CD4-positive, alpha-beta T cell treated with Interleukin-1 beta for 1 hour (primary cell): ENCODE measurements at regions not wholly inside any gene's neighbourhood (a gene's known extent, or its start where the extent isn't known, plus 50 kb on each side); places are given as distances from the start of the nearest gene placed in this dataset.

Source experiments
- DNase-seq, 2 donors: peaks; one replicate each; pipeline ENCODE4 v3.0.0-alpha.2; 2020 to 2022

DNA sequence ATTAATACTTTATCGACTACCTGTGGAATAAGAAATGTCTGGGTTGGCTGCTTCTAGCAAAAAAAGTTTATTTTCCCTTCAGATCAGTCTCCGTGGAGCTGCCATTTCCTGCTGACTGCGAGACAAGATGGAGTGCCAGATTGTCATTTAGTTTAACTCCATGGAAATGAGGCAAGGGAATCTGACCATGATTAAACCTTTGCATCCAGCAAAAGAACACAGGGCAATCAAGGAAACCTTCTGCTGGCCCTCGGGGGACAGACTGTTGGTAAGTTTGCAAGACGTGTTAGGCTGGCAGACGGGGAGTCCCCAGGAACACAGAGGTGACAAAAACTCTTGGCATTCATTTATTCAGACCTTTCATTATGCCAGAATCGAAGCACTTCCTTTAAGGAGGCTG lies 52.2 kb upstream of the SPACA1 start:
- DNase-seq: no peak

DNA sequence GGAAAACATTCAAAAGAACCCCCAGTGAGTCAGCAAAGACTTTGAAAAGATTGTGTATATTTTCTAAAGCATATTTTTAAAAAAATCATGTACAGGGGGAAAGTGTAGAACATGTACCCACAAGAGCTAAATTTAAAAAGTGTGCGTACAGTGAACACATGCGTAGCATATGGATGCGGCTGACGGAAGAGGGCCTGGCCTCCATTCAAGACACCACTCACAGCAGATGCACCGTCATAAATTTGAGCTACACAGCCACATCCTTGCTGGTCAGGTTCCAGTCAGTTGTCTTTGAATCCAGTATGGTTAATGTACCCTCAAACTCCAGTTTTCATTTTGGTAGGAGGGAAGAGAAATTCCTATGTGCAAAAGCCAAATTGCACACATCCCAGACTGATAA lies 54.3 kb upstream of the SPACA1 start:
- DNase-seq: no peak

DNA sequence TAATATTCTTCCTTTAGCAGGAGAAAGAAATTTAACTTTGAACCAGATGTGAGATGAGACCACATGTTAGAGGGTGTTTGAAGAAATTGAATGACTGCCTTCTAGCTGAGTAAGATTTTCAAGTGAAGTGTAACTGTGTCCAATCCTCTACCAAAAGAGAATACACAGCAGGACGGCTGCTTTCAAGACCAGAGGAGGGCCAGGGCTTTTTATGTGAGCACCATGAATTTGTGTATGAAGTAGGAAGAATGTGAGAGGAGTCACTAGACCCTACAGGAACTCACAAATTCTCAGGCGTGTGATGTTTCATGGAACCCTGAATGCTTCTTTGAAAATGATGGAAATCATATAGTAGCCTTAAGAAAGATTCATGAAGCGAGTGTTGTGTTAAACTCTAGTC lies 56.8 kb upstream of the SPACA1 start:
- no peak for DNase-seq

DNA sequence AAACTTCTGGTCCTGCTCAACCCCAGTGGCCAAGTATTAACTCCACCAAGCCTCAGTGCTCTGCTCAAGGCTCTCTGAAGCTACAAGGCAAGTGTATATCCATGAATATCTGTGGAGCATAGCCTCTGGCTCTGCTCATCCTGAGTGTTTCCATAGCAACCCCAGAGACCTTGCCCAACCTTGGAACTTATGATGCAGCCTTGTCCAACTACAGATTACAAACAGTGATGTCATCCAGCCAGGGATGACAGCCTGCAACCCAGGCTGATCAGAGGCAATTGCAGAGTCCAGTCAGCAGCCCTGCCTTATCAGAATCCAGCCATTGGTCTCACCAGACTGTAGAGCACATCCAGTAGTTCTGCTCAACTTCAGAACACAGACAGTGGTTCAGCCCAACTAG lies 65.5 kb upstream of the SPACA1 start:
- no peak for DNase-seq

DNA sequence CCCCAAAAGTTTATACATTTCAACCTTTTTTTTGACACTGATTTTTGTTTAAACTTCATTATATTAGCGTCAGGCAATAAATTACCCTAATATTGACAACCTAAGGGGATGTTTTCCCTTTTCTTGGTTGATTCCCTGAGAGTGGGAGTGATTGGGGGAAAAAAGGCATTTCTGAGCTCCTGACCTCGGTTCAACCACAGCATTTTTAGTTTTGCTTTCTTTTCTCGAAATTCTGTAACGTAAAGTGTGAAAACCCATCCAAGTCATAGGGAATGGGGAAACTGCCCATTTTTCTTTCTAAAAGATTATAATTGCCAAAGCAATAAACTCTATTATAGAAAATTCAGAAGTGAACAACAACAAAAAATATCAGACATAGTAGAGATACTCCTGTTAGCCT lies 67.9 kb upstream of the SPACA1 start:
- no peak for DNase-seq

DNA sequence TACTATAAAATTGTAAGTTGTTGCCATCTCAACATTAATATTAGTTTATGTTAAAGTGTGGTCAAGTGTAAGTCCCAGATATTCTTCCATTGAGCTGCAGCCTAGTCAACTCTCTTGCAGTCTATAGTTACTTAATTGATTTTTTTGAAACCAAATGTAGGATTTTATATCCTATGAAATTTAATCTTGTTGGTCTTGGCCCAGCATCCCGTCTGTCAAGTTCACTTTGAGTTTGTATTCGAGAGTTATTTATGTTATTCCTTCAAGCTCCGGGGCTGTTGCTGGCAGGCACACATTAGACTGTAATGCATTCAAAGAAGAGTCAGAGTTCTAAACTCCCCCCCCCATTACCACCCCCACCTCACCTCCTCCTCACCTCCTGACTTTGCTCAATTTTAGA lies 71.0 kb upstream of the SPACA1 start:
- DNase-seq: no peak

DNA sequence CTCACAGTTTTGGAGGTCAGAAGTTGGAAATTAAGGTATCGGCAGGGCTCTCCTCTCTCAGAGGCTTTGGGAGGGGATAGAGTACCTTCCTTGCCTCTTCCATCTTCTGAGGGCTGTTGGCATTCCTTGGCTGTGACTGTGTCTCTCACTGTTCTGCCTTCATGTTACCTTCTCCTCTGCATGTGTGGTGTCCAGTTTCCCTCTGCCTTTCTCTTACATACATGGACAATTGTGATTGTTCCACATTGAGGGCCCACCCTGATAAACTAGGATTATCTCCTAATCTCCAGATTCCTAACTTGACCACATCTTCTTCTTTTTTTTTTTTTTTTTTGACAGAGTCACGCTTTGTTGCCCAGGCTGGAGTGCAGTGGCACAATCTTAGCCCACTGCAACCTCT lies 72.1 kb upstream of the SPACA1 start:
- no peak for DNase-seq

DNA sequence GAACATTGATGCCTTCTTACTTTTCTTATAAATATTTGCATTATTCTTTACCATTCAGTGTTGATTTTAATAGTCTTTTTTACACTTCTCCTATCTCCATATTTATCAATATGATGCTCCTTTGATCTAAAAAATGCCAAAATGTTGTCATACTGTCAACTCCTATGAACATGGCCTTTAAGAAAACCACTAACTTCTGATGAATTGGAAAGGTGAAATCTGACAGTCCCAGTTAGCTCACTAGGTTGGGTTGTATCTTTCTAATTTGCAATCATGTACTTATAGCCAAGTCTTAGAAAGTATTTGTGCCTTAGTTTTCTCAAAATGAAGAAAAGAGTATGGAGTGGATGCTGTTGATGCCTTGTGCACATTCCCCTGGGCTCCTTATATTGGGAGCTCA lies 75.4 kb upstream of the SPACA1 start:
- no peak for DNase-seq

DNA sequence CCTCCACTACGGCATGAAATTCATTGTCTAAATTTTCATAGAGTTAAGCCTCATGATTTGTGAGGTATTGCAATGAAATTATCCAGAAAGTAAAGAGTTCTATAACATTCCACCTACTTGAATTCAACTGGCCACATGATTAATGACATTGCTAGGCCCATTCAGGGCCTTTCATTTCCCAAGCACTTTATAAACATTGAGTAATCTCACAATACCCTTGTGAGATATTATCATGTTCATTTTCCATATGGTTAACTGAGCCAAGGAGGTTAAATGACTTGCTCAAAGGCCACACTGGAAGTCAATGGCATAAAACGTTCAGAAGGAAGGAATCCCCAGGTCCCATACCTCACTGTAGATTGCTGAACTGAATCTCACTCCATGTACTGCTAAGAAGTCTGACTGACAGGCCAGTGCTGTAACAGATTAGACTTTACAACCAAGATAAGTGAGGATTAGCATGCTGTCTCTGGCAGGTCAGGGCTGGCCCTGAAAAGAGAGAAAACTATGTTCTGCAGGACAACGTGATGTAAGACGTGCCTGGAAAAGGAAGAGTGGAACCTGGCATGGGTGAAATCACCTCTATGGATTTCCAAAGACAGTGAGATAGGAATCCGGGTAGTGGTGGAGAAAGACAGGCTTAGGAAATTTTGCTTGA lies 75.9 kb upstream of the SPACA1 start:
- no peak for DNase-seq

DNA sequence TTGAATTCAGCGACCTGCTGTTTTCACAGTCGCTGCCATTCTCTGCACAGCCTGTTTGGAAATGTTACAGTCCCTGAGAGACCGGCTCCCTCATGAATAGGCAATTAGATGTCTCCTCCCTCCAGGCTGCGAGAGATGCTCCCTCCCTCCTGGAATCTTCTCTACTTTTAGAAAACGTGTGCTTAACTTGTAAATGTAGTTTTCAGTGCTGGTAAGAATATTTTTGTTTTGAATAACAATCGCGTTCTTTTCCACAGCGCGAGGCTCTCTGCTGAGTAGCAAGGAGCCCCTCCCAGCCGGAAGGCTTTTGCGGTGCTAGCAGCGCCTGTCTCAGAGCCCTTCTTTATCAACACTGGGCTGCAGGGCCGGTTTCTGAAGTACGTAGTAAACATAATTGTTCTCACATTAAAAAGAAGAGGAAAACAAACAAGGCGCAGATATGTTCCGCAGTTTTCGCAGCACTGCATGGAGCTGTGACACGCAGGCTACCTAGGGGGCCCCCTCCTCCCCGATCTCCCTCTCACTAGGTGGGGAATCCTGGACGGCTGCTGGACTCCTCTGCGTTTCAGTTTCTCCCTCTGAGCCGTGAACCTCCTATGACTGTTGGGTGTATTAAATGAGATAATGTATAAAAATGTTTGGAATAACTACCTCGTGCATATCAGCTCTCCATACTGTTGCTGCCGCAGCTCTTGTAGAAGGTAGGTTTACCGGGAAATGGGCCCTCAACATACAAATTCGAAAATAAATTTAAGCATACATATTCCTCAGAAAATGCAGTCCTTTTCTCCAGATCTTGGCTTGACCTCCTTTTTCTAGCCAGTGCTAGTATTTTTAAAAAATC lies 79.0 kb upstream of the SPACA1 start:
- no peak for DNase-seq

DNA sequence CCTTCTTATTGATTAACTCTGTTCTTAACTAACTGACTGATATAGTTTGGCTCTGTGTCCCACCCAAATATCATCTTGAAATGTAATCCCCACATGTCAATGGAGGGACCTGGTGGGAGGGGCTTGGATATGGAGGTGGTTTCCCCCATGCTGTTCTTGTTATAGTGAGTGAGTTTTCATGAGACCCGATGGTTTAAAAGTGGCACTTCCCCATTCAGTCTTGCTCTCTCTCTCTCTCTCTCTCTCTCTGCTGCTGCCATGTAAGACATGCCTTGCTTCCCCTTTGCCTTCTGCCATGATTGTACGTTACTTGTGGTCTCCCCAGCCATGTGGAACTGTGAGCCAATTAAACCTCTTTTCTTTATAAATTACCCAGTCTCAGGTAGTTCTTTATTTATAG lies 81.8 kb upstream of the SPACA1 start:
- DNase-seq: no peak

DNA sequence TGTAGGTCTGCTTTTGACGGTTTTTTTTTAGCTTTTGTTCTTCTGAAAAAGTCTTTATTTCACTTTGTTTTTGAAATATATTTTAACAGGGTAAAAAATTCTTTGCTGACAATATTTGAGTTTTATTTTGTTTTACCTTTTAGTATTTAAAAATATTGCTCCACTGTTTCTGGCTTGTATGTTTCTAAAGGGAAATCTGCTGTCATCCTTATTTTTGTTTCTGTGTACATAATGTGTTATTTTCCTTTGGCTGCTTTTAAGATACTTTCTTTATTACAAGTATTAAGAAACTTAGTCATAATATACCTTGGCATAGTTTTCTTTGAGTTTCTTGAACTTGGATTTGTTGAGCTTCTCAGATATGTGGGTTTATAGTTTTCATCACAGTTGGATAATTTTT lies 88.6 kb upstream of the SPACA1 start:
- no peak for DNase-seq

DNA sequence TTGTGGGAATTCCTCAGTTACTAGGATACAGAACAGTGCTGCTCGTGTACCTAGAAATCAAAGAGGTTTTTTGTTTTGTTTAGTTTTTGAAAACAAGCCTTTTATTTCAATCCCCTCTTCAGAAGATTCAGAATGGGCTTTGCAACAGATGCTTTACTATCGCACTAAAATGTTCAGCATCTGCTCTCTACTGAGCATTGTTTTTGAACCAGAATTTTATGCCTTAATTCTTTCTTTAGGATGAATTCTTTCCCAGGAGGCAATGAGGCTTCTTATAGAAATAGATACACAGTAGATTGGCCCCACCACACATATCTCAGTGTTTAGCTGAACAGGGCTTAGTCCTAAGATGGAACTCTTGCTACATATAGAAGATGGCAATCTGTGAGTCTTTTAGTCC lies 95.9 kb upstream of the SPACA1 start:
- no peak for DNase-seq

DNA sequence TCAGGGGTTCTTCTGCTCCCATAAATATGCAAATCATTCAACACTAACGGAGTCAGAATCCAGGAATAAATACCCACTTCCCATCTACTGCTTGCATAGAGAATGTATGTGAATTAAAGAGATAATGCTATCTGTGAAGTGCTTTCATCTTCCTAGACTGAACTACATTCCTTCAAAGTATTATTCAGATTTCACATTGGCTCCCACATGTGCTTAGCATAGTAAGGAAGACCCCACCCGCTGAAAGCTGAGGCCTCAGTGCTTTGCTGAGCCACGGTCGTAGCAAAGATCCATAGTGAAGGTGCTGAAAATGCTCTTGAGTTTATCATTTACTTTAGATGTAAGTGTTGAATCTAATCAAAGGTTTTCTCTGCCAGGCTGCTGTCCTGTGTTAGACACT lies 97.0 kb upstream of the SPACA1 start:
- no peak for DNase-seq

DNA sequence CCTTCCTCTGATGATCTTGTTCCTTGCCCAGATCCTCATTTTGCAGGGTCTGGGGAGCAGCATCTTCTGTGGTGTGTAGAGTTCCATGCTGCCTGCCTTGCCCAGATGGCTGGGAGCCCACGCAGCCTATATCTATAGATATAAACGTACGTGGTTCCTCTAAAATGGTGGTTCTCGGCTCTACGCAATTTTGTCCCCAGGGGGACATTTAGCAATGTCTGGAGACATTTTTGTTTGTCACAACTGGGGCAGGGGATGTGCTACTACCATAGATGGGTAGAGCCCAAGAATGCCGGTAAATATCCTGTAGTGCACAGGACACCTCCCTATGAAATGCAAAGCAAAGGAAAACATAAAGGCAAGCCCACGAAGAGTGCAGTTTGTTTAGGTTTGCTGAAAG lies 98.4 kb upstream of the SPACA1 start:
- DNase-seq: no peak

DNA sequence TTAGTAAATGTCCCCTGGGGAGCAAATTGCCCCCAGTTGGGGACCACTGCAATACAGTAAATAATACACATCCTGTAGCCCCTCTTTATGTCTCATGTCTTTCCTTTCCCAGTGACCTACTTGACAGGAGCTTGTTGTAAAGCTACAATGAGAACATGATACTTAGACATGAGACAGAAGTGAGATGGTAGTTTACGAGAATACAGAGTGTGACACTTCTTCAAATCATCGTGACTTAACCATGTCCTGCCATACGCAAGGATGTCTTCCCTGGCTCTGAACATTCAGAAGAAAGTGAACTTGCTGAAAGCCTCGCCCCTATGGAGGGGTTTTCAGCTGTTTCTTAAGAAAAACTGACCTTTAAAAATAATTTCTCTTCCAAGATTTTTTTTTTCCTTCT lies 101.0 kb upstream of the SPACA1 start:
- no peak for DNase-seq

DNA sequence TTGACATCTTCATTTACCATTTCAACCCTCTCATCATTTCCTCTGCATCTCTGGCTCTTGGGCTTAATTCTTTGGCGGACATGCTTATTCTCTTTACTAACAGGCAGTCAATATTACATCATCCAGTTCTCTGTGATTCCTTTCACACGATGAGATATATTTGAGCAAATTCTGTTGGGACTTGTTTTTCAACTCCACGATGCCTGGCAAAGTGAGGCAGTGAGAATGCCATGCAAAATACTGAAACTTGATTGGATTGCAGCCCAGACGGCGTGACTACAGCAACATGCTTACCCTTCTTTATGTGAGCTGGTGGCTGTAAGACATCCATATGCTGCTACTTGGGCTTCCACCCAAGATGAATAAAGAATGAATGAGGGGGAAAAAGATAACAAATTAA lies 101.7 kb upstream of the SPACA1 start:
- DNase-seq: no peak

DNA sequence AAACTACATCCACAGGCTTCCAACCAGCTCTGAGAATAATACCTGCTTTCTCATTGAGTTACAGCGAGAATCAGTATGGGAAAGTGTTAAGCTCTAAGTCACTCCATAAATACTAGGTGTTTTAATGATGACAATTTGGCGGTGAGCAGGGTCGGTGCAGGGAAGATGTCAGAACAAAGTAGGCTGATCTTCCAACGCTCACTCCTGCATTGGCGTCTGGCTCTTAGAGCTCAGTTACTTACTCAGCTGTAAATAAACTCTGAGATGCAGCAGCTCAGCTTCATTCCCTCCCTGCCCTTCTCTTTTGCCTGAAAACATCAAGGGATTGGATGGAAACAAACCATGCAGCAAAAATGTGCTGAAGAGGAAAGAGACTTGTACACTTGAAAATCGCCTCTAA lies 102.5 kb upstream of the SPACA1 start:
- DNase-seq: no peak

DNA sequence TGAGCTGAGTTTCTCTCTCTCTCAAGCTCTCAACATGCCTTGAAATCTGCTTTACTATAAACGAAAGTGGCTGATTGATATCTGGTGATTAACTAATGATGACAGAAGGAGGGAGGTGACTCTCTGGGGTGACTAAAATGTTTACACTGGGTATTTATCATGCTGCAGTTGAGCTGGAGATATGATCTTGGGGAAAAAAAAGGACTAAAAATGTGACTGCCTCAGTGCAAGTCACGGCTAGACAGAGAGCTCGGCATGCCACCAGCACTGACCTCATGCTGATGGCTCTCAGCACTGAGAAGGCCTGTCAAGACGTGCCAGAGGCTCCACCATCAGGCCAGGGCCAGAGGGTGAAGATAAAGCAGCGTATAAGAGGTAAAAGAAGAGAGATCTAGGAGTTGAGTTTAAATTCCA lies 103.1 kb upstream of the SPACA1 start:
- DNase-seq: no peak

DNA sequence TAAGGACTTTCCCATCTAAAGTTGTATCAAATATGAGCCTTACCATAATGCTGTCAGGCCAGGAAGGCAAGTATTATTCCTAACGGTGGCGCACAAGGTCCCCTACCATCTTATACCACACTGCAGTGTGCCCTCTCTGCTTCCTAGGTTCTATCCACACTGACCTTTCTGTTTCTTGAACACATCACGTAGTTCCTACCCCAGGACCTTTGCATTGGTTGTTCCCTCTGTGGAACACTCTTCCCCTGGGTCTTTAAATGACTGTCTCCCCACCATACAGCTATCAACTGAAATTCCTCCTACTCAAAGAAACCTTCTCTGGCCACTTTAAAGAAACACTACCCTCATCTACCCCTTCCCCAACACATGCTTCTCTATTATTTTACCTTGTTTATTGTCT lies 104.5 kb upstream of the SPACA1 start:
- no peak for DNase-seq

DNA sequence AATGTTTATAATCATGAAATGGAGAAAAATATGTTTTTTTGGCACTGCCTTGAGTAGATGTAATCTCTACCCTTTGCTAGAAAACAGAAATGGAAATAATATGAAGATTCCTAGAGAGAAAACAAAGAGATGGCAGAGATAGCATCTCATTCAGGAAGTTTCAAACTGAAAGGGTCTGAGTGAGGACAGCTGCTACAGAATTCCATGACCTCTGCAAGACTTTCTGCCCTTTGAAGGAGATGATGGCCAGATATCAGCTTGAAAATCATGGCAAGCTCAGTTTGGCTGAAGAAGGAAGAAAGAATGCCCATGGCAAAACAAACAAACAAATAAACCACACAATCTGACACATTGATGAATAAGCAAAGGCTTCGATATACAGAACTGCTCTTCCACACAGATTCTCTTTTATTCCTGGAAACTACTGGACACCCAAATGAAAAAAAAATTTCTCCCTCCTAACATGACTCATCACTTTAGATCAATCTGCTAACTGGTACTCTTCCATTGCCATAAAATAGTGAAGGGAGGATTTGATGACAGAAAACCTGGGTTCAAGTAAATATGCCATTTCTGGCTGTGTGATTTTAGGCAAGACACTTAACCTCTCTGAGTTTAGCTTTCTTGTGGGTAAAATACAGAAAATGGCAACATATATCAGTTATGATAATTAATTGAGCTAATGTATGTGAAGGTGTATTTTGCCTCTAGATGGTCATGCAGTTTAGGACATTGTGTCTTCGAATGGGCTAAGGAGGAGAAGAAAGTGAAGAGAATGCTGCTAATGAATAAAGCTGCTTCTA lies 105.9 kb upstream of the SPACA1 start:
- no peak for DNase-seq

DNA sequence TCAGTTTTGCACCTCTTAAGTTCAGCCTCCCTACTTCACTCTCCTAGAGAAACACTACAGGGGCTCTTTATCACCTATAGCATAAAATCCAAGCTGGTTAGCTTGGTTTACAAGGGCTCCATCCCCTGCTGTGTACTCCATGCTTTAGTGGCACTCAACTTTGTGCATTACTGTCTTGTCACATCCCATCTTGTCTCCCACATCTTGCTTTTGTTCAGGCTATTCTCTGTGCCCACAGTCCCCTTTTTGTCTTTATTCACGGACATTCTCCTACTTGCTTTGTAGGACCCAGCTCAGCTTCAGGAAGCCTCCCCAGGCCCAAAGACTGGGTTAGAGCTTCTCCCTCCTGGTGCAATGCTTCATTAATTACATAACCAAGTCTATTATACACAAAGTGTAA lies 107.9 kb upstream of the SPACA1 start:
- no peak for DNase-seq

DNA sequence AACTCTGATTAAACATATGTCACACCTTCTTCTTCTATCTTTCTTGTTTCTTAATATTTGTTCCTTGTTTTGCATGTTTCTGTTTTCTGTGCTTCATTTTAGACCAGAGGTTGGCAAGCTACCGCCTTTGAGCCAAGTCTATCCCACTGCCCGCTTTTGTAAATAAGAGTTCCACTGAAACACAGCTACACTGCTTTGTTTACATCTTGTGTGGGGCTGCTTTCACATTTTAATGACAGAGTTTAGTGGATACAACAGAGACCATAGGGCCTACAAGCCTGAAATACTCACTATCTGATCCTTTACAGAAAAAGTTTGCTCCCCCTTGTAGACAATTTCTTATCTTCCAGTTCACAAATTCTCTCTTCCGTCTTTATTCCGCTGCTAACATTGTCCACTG lies 109.4 kb upstream of the SPACA1 start:
- DNase-seq: no peak

DNA sequence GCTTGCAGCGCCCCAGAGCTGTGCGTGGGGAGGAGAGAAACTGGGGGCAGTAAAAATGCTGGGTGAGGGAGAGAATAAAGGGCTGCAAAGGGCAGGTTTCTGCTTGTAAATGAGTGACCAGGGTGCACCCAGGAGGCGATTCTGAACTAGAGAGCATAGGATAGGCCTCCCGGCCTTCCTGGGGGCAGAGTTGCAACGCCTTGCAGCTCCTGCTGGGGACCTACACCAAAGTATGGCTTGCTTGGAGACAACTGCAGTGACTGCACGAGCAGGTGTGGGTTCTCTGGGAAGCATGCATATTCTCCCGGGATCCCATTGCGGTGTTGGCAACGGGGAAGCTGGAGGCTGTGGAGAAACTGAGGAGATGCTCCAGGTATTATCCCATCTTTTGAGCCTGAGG lies 111.6 kb upstream of the SPACA1 start:
- no peak for DNase-seq
